ENCODE measurements at regions not wholly inside any gene's neighbourhood (a gene's known extent, or its start where the extent isn't known, plus 50 kb on each side); places are given as distances from the start of the nearest gene placed in this dataset.

DNA sequence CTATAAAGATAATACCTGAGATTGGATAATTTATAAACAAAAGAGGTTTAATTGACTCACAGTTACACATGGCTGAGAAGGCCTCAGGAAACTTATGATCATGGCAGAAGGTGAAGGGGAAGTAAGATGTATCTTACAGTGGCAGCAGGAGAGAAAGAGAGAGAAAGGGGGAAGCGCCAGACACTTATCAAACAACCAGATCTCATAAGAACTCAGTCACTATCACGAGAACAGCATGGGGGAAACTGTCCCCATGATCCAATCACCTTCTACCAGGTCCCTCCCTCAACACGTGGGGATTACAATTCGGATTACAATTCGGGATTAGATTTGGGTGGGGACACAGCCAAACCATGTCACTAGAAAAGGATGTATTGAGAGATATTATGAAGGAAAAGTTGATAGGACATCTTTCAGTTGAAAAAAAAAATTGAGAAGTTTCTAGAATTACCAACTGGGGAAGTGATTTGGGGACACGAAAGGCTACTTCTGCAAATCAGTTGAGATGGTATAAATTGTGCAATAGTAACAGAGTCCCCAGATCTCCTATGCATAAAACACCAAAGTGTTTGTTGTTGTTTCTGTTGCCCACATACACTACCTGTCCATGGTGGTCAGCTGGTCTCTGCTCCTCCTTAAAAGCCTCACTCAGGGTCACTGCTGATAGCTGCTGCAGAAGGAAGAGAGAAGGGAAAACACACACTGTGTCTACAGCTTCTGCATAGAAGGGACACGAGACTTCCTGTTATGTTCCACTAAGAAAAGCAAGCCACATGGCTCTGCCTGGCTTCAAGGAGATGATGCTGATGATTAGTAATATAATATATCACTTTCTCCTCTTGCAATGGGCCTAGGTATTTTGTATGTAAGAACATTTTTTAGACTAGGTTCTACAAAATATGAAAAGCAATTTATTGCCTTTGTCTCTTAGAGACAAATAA, 465.5 kb downstream of the PDZRN4 start (continued):
- TF ChIP-seq, protein P1, sequence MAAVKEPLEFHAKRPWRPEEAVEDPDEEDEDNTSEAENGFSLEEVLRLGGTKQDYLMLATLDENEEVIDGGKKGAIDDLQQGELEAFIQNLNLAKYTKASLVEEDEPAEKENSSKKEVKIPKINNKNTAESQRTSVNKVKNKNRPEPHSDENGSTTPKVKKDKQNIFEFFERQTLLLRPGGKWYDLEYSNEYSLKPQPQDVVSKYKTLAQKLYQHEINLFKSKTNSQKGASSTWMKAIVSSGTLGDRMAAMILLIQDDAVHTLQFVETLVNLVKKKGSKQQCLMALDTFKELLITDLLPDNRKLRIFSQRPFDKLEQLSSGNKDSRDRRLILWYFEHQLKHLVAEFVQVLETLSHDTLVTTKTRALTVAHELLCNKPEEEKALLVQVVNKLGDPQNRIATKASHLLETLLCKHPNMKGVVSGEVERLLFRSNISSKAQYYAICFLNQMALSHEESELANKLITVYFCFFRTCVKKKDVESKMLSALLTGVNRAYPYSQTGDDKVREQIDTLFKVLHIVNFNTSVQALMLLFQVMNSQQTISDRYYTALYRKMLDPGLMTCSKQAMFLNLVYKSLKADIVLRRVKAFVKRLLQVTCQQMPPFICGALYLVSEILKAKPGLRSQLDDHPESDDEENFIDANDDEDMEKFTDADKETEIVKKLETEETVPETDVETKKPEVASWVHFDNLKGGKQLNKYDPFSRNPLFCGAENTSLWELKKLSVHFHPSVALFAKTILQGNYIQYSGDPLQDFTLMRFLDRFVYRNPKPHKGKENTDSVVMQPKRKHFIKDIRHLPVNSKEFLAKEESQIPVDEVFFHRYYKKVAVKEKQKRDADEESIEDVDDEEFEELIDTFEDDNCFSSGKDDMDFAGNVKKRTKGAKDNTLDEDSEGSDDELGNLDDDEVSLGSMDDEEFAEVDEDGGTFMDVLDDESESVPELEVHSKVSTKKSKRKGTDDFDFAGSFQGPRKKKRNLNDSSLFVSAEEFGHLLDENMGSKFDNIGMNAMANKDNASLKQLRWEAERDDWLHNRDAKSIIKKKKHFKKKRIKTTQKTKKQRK (IDR thresholded peaks at IDR 0.05; ENCODE audit: low read depth, low read length): no peak

DNA sequence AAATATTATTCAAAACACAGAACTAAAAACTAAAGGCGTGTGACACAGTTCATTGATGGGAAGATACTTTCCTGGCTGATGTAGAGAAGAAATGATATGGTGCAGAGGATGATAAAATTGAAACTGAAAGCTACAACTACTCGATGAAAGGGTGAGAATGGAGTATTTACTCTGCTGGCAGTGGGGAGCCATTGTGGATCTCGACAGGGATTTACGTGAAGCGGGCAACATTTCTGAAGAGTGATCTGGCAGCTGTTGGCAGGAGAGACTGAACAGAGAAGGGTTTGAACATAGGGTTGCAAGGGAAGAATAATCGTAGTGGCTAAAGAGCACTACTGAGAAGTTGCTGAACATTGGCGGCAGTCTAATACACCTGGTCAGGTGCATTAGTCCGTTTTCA, 464.9 kb downstream of the PDZRN4 start:
- BruUV-seq (replicated peaks): no TSS peak
- H3K79me2 ChIP-seq (ENCODE audit: control insufficient read depth, insufficient read depth, low read length): no peaks in the 10 kb centered on the region
- no peak for TF ChIP-seq CREM (IDR thresholded peaks at IDR 0.05; ENCODE audit: low read depth)
- TF ChIP-seq MEF2A (IDR thresholded peaks at IDR 0.05; ENCODE audit: insufficient read depth, low read depth, low read length): no peak
- TF ChIP-seq CHD4 (IDR thresholded peaks at IDR 0.05): no peak
- no peak for TF ChIP-seq NFXL1 (IDR thresholded peaks at IDR 0.05; ENCODE audit: borderline replicate concordance)
- TF ChIP-seq CBFB (IDR thresholded peaks at IDR 0.05; ENCODE audit: low read depth): no peak
- TF ChIP-seq YBX1 (IDR thresholded peaks at IDR 0.05): no peak
- TF ChIP-seq PAX5 (IDR thresholded peaks at IDR 0.05; ENCODE audit: borderline replicate concordance, low read depth, low read length): no peak
- no peak for TF ChIP-seq SMARCA5 (IDR thresholded peaks at IDR 0.05)
- no peak for TF ChIP-seq POLR2A (IDR thresholded peaks at IDR 0.05; ENCODE audit: low read depth, low read length)
- no peak for TF ChIP-seq EP300 (IDR thresholded peaks at IDR 0.05; ENCODE audit: borderline replicate concordance in 1 of 2, control insufficient read depth in 1 of 2, low read depth in 2 of 2, low read length in 2 of 2)
- no peaks in the 10 kb centered on the region for H4K20me1 ChIP-seq (ENCODE audit: control insufficient read depth, insufficient read depth)
- ChIA-PET CTCF (no interaction called here), RAD21 (ENCODE audit: unreplicated experiment) (no interaction called here), SMC1A (ENCODE audit: uncharacterized antibody, unreplicated experiment) (no interaction called here), POLR2A (no interaction called here)
- H3K4me2 ChIP-seq (ENCODE audit: control insufficient read depth, insufficient read depth): no peak overlapping the region
- no peak overlapping the region for H3K27ac ChIP-seq (ENCODE audit: control insufficient read depth, insufficient read depth)
- intact Hi-C loops (cut with micrococcal nuclease; ENCODE audit: unreplicated experiment): no loop called here
- DNase-seq (ENCODE audit: low read depth, low spot score): no peak
- no peak overlapping the region for H3K9ac ChIP-seq (ENCODE audit: control insufficient read depth, insufficient read depth, low read length)
- in situ Hi-C loops (cut with MboI): no loop called here
- ATAC-seq: no peak
- no peaks in the 10 kb centered on the region for H3K9me3 ChIP-seq (replicated peaks; ENCODE audit: control insufficient read depth, insufficient read depth, low read length)
- H3K4me3 ChIP-seq: no peak overlapping the region
- 48% methylated on average over 8 of the region's 8 CpGs for WGBS (ENCODE audit: insufficient coverage, insufficient replicate concordance, low lambda C conversion rate, missing lambda C conversion rate)
- no peak for FAIRE-seq
- H3K27me3 ChIP-seq (replicated peaks in 1 of 2; ENCODE audit: control insufficient read depth in 2 of 2, insufficient read depth in 2 of 2, low read length in 1 of 2): no peaks in the 10 kb centered on the region
- no peaks in the 10 kb centered on the region for H3K4me1 ChIP-seq (ENCODE audit: control insufficient read depth, insufficient read depth, low read length)
- H2AFZ ChIP-seq (ENCODE audit: control insufficient read depth, low read depth, low read length): no peak overlapping the region
- H3K36me3 ChIP-seq (ENCODE audit: control insufficient read depth in 2 of 2, insufficient read depth in 2 of 2, low read length in 1 of 2): no peaks in the 10 kb centered on the region

Measured in GM12878 (cell line).